Trophoblast cell (in vitro differentiated cells and primary cell): ENCODE measurements at regions not wholly inside any gene's neighbourhood (a gene's known extent, or its start where the extent isn't known, plus 50 kb on each side); places are given as distances from the start of the nearest gene placed in this dataset.

ENCODE experiments used
- DNase-seq, 2 donors: peaks; one replicate each; pipeline ENCODE4 v3.0.0-alpha.2; 2016
- H2AFZ ChIP-seq: 2 replicates; pipeline ENCODE4 v1.6.1; 2013; ENCODE audit warnings: low read length, moderate library complexity, mild to moderate bottlenecking; ENCODE audit not compliant: insufficient read depth, poor library complexity
- H2AK5ac ChIP-seq: 2 replicates; pipeline ENCODE4 v1.6.1; 2013; ENCODE audit warnings: mild to moderate bottlenecking, low read length
- H2BK120ac ChIP-seq: 2 replicates; pipeline ENCODE4 v1.6.1; 2013; ENCODE audit warnings: low read length, mild to moderate bottlenecking, moderate library complexity; ENCODE audit not compliant: insufficient read depth, poor library complexity
- H2BK12ac ChIP-seq: 2 replicates; pipeline ENCODE4 v1.6.1; 2013; ENCODE audit warnings: mild to moderate bottlenecking, low read length, moderate library complexity
- H2BK5ac ChIP-seq: 2 replicates; pipeline ENCODE4 v1.6.1; 2013; ENCODE audit warnings: low read length, low read depth, moderate library complexity, mild to moderate bottlenecking; ENCODE audit not compliant: poor library complexity
- H3K14ac ChIP-seq: 2 replicates; pipeline ENCODE4 v1.6.1; 2013; ENCODE audit warnings: mild to moderate bottlenecking, low read length
- H3K18ac ChIP-seq: 2 replicates; pipeline ENCODE4 v1.6.1; 2013; ENCODE audit warnings: mild to moderate bottlenecking, low read length
- H3K23ac ChIP-seq: 2 replicates; pipeline ENCODE4 v1.6.1; 2013; ENCODE audit warnings: low read length
- H3K27ac ChIP-seq: 2 replicates; pipeline ENCODE4 v1.5.1; 2013; ENCODE audit warnings: low read depth, mild to moderate bottlenecking, inconsistent platforms, low read length, moderate library complexity
- H3K27me3 ChIP-seq: 2 replicates; pipeline ENCODE4 v1.6.1; 2013; ENCODE audit warnings: inconsistent platforms, mild to moderate bottlenecking, low read length, moderate library complexity; ENCODE audit not compliant: insufficient read depth
- H3K36me3 ChIP-seq, 2 experiments: 1 replicate in 1 of 2; 2 replicates in 1 of 2; pipeline ENCODE4 v1.6.1; 2013; ENCODE audit warnings: low read length in 2 of 2, mild to moderate bottlenecking in 2 of 2, moderate library complexity in 1 of 2; ENCODE audit not compliant: insufficient read depth in 2 of 2, control insufficient read depth in 1 of 2
- H3K4ac ChIP-seq: 2 replicates; pipeline ENCODE4 v1.6.1; 2013; ENCODE audit warnings: low read depth, mild to moderate bottlenecking, low read length, moderate library complexity
- H3K4me1 ChIP-seq, 2 experiments: 1 replicate in 1 of 2; 2 replicates in 1 of 2; pipeline ENCODE4 v1.6.1; 2013; ENCODE audit warnings: low read length in 2 of 2, mild to moderate bottlenecking in 2 of 2, moderate library complexity in 1 of 2; ENCODE audit not compliant: insufficient read depth in 2 of 2, control insufficient read depth in 1 of 2
- H3K4me2 ChIP-seq: 2 replicates; pipeline ENCODE4 v1.6.1; 2013; ENCODE audit warnings: inconsistent platforms, mild to moderate bottlenecking, low read length, moderate library complexity
- H3K4me3 ChIP-seq: 2 replicates; pipeline ENCODE4 v1.5.1; 2013; ENCODE audit warnings: mild to moderate bottlenecking, low read depth, low read length, inconsistent platforms
- H3K79me1 ChIP-seq: one replicate; pipeline ENCODE4 v1.6.1; 2013; ENCODE audit warnings: low read length
- H3K79me2 ChIP-seq: 2 replicates; pipeline ENCODE4 v1.6.1; 2013; ENCODE audit warnings: low read length, mild to moderate bottlenecking; ENCODE audit not compliant: control insufficient read depth, insufficient read depth, poor library complexity
- H3K9ac ChIP-seq: 2 replicates; pipeline ENCODE4 v1.6.1; 2013; ENCODE audit warnings: mild to moderate bottlenecking, low read length
- H3K9me3 ChIP-seq: 2 replicates; pipeline ENCODE4 v1.6.1; 2013; ENCODE audit warnings: low read depth, mild to moderate bottlenecking, control low read depth, inconsistent platforms, low read length; ENCODE audit not compliant: insufficient read depth
- H4K12ac ChIP-seq: 2 replicates; pipeline ENCODE4 v1.6.1; 2013; ENCODE audit warnings: low read depth, mild to moderate bottlenecking, low read length, moderate library complexity
- H4K8ac ChIP-seq: 2 replicates; pipeline ENCODE4 v1.6.1; 2013; ENCODE audit warnings: low read depth, mild to moderate bottlenecking, low read length, moderate library complexity
- H4K91ac ChIP-seq: one replicate; pipeline ENCODE4 v1.6.1; 2013; ENCODE audit warnings: low read depth, mild to moderate bottlenecking, low read length, moderate library complexity
- WGBS: extraction: QIAGEN DNeasy Blood & Tissue Kit; methylation state at CpG from one replicate; pipeline ENCODE4 v1.1.7; 2013; ENCODE audit warnings: missing lambda C conversion rate; ENCODE audit not compliant: insufficient read length, insufficient coverage; ENCODE audit errors: extremely low coverage; 5-methylcytosine and 5-hydroxymethylcytosine counted together

DNA sequence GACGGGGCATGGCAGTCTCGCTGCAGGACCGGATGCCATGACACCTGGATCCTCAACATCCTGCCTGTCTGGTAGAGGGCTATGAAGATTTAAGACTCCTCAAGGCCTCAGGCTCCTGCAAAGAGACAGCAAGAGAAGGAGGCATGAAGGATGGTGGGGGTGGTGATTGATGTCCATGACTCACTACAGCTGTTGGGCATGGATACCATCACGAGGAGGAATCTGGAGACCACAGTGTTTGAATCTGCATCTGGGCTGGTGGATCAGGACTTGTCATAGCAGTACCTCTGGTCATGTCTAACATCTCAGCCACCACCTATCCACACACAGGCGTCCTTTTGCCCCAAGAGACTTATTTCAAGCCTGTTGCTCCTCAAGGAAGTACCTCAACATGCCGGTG, 50.2 kb upstream of the WSCD1 start:
- H4K12ac ChIP-seq = no peak overlapping the region
- H3K4me2 ChIP-seq = no peak overlapping the region
- no peak overlapping the region for H2AK5ac ChIP-seq
- H3K4me3 ChIP-seq = no peak overlapping the region
- H2BK5ac ChIP-seq = no peak overlapping the region
- no peaks in the 10 kb centered on the region for H3K27me3 ChIP-seq
- no peaks in the 10 kb centered on the region for H3K79me1 ChIP-seq
- H3K23ac ChIP-seq = no peak overlapping the region
- DNase-seq = no peak
- H4K91ac ChIP-seq = no peak overlapping the region
- H3K9ac ChIP-seq = no peak overlapping the region
- no peaks in the 10 kb centered on the region for H3K4me1 ChIP-seq
- H3K27ac ChIP-seq = no peak overlapping the region
- H2AFZ ChIP-seq = no peak overlapping the region
- no CpG with 5 or more reads among the region's 6 CpGs for WGBS
- H3K79me2 ChIP-seq = no peaks in the 10 kb centered on the region
- H3K4ac ChIP-seq = no peak overlapping the region
- H4K8ac ChIP-seq = no peak overlapping the region
- H3K14ac ChIP-seq = no peak overlapping the region
- no peaks in the 10 kb centered on the region for H3K36me3 ChIP-seq
- no peaks in the 10 kb centered on the region for H3K9me3 ChIP-seq
- H3K18ac ChIP-seq = no peak overlapping the region
- no peak overlapping the region for H2BK12ac ChIP-seq
- H2BK120ac ChIP-seq = no peak overlapping the region

DNA sequence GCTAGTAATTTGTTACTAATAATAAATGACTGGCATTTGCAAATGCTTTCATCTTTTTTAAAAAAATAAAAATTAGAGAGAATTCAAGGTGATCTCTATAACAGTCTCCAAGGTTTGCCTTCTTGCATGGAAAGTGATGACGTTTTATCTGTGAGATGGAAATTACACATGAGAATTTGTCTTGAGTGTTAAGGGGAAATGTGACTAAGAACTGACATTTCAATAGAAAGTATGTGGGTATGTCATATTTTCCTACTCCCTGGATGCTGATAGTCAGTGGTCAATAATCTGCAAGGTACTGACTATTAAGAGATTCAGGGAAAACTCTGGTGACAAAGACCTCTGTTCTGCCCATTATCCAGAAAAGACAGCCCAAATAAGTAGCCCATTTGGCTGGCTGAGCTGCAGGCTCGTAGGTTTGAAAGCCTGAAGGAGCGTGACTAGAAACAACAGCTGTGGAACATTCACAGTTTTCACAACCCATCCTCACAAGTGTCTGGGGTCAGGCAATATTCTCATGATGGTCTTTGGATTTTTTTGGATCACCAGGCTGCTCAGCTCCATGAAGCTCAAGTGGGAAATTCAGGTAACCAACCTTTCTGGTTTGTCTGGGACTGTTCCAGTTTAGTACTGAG, 49.7 kb upstream of the WSCD1 start:
- Histone ChIP-seq H3K79me2 (no peaks in the 10 kb centered on the region), H3K4me1 (no peaks in the 10 kb centered on the region), H3K9me3 (no peaks in the 10 kb centered on the region), H2AK5ac (no peak overlapping the region), H4K8ac (no peak overlapping the region), H3K4me2 (no peak overlapping the region), H3K27me3 (no peaks in the 10 kb centered on the region), H3K27ac (no peak overlapping the region), H3K79me1 (no peaks in the 10 kb centered on the region), H2BK120ac (no peak overlapping the region), H3K18ac (no peak overlapping the region), H2BK5ac (no peak overlapping the region), H4K91ac (no peak overlapping the region), H2BK12ac (no peak overlapping the region), H3K4me3 (no peak overlapping the region), H3K9ac (no peak overlapping the region), H3K23ac (no peak overlapping the region), H3K14ac (no peak overlapping the region), H2AFZ (no peak overlapping the region), H3K4ac (no peak overlapping the region), H3K36me3 (no peaks in the 10 kb centered on the region), H4K12ac (no peak overlapping the region)
- no peak for DNase-seq
- no CpG with 5 or more reads among the region's 3 CpGs for WGBS
